PC-9 (cell line): ENCODE measurements at regions not wholly inside any gene's neighbourhood (a gene's known extent, or its start where the extent isn't known, plus 50 kb on each side); places are given as distances from the start of the nearest gene placed in this dataset.

Source experiments
- BruUV-seq: library from RNA; stranded (reverse); fragments of 400-500 nt; replicated peaks from 2 replicates; lab custom pipeline; 2021; lab: Mats Ljungman, UMichigan
- CTCF ChIA-PET: fragments of 300-600 bp; sonication (Branson Sonifier 250); formaldehyde crosslinking; loops from one replicate; lab custom pipeline; 2022; ENCODE audit warnings: antibody characterized with exemption; lab: Charles Lee
- POLR2A ChIA-PET: fragments of 300-600 bp; sonication (Branson Sonifier 250); formaldehyde crosslinking; loops from one replicate; lab custom pipeline; 2022; ENCODE audit warnings: antibody characterized with exemption; ENCODE audit not compliant: unreplicated experiment; lab: Charles Lee
- DNase-seq, 2 experiments: peaks; one replicate each; pipeline versions ENCODE4 v3.0.0 to v3.0.0-alpha.2; 2015 to 2022; ENCODE audit warnings: mixed read lengths in 1 of 2
- H2AFZ ChIP-seq: fragments of 200-600 bp; sonication (generic); 2 replicates; pipeline ENCODE4 v1.8.1; 2017; ENCODE audit warnings: antibody characterized with exemption
- H3F3A ChIP-seq: fragments of 200-600 bp; sonication (generic); 2 replicates; pipeline ENCODE4 v1.8.1; 2017; ENCODE audit warnings: antibody characterized with exemption, mild to moderate bottlenecking, low read depth; ENCODE audit not compliant: insufficient read depth
- H3K27ac ChIP-seq: fragments of 200-600 bp; sonication (generic); 2 replicates; pipeline ENCODE4 v1.6.1; 2016; ENCODE audit warnings: mixed run types
- H3K27me3 ChIP-seq: fragments of 200-600 bp; sonication (generic); 2 replicates; pipeline ENCODE4 v1.6.1; 2016; ENCODE audit warnings: low read depth, mixed run types; ENCODE audit not compliant: insufficient read depth
- H3K36me3 ChIP-seq: fragments of 200-600 bp; sonication (generic); 2 replicates; pipeline ENCODE4 v1.6.1; 2016; ENCODE audit warnings: low read depth, mixed run types
- H3K4me1 ChIP-seq: fragments of 200-600 bp; sonication (generic); replicated peaks from 2 replicates; pipeline ENCODE4 v1.6.1; 2016; ENCODE audit warnings: mixed run types; ENCODE audit not compliant: insufficient read depth
- H3K4me2 ChIP-seq: fragments of 200-600 bp; sonication (generic); 2 replicates; pipeline ENCODE4 v1.6.1; 2017; ENCODE audit warnings: mixed run types
- H3K4me3 ChIP-seq: fragments of 200-600 bp; sonication (generic); 2 replicates; pipeline ENCODE4 v1.6.1; 2016; ENCODE audit warnings: mixed run types
- H3K79me2 ChIP-seq: fragments of 200-600 bp; sonication (generic); 2 replicates; pipeline ENCODE4 v1.6.1; 2017; ENCODE audit warnings: low read depth, mixed run types
- H3K9me2 ChIP-seq: fragments of 200-600 bp; sonication (generic); 2 replicates; pipeline ENCODE4 v1.8.1; 2017; ENCODE audit warnings: mild to moderate bottlenecking; ENCODE audit not compliant: insufficient read depth
- H3K9me3 ChIP-seq: fragments of 200-600 bp; sonication (generic); 2 replicates; pipeline ENCODE4 v1.8.1; 2016; ENCODE audit warnings: low read depth; ENCODE audit not compliant: insufficient read depth
- H4K20me1 ChIP-seq: fragments of 200-600 bp; sonication (generic); 2 replicates; pipeline ENCODE4 v1.8.1; 2017; ENCODE audit not compliant: insufficient read depth
- CTCF ChIP-seq: fragments of 200-600 bp; sonication (generic); conservative IDR thresholded peaks from 2 replicates; pipeline ENCODE4 v1.6.1; 2017; ENCODE audit warnings: mixed run types, antibody characterized with exemption, mild to moderate bottlenecking, moderate library complexity
- EZH2 ChIP-seq: fragments of 200-600 bp; sonication (generic); IDR thresholded peaks from 2 replicates; pipeline ENCODE4 v1.8.0; 2017; ENCODE audit warnings: antibody characterized with exemption, low read depth
- intact Hi-C: fragments of 100-400 bp; cut with micrococcal nuclease; formaldehyde crosslinking; loops from one replicate; pipeline ENCODE4 v1.10.0; 2022; ENCODE audit not compliant: unreplicated experiment

GRCh38 chr9:13501018-13501417 lies 221.5 kb upstream of the MPDZ start:
- intact Hi-C loops, result no loop called here
- CTCF ChIA-PET, result no interaction called here
- Histone ChIP-seq H4K20me1 (no peaks in the 10 kb centered on the region), H3K79me2 (no peaks in the 10 kb centered on the region), H3K27me3 (no peaks in the 10 kb centered on the region), H3K9me3 (no peaks in the 10 kb centered on the region), H3K4me2 (no peak overlapping the region), H3K4me1 (no peaks in the 10 kb centered on the region), H3K4me3 (no peak overlapping the region), H3F3A (no peaks in the 10 kb centered on the region), H3K36me3 (no peaks in the 10 kb centered on the region), H2AFZ (no peak overlapping the region), H3K27ac (no peak overlapping the region), H3K9me2 (no peaks in the 10 kb centered on the region)
- no TSS peak for BruUV-seq
- TF ChIP-seq EZH2 (no peak), CTCF (no peak)
- POLR2A ChIA-PET, result no interaction called here
- no peak for DNase-seq

GRCh38 chr9:13500034-13500433 lies 220.5 kb upstream of the MPDZ start:
- POLR2A ChIA-PET, result no interaction called here

GRCh38 chr9:13493697-13494096 lies 214.2 kb upstream of the MPDZ start:
- Histone ChIP-seq H2AFZ (no peak overlapping the region), H4K20me1 (no peaks in the 10 kb centered on the region), H3K4me1 (no peaks in the 10 kb centered on the region), H3K4me3 (no peak overlapping the region), H3K79me2 (no peaks in the 10 kb centered on the region), H3K36me3 (no peaks in the 10 kb centered on the region), H3K27ac (no peak overlapping the region), H3K4me2 (no peak overlapping the region), H3K27me3 (no peaks in the 10 kb centered on the region), H3K9me3 (no peaks in the 10 kb centered on the region), H3K9me2 (no peaks in the 10 kb centered on the region; the same call in 1 of the 2 replicates), H3F3A (no peaks in the 10 kb centered on the region)
- CTCF ChIA-PET, result no interaction called here
- intact Hi-C loops, result no loop called here
- no TSS peak for BruUV-seq
- no peak for TF ChIP-seq EZH2
- TF ChIP-seq CTCF, result no peak
- no peak for DNase-seq
- POLR2A ChIA-PET, result interaction anchor here (0.7 kb wide), 1 partner anchor 901 kb away, joined by 3 read pairs; no protein-coding TSS in a partner anchor

More at GRCh38 chr9:13500034-13500433, 220.5 kb upstream of the MPDZ start:
- DNase-seq, result no peak
- Histone ChIP-seq H4K20me1 (no peaks in the 10 kb centered on the region), H3K79me2 (no peaks in the 10 kb centered on the region), H3K4me1 (no peaks in the 10 kb centered on the region), H3K27ac (no peak overlapping the region), H3K4me3 (no peak overlapping the region), H3K9me3 (no peaks in the 10 kb centered on the region), H3F3A (no peaks in the 10 kb centered on the region), H3K36me3 (no peaks in the 10 kb centered on the region), H3K4me2 (no peak overlapping the region), H2AFZ (no peak overlapping the region), H3K9me2 (no peaks in the 10 kb centered on the region), H3K27me3 (no peaks in the 10 kb centered on the region)
- intact Hi-C loops, result no loop called here
- TF ChIP-seq EZH2 (no peak), CTCF (no peak)
- CTCF ChIA-PET, result interaction anchor here (0.5 kb wide), 1 partner anchor 75 kb away, joined by 9 read pairs; no protein-coding TSS in a partner anchor
- no TSS peak for BruUV-seq
